IMR-90 (cell line): ENCODE measurements at regions not wholly inside any gene's neighbourhood (a gene's known extent, or its start where the extent isn't known, plus 50 kb on each side); places are given as distances from the start of the nearest gene placed in this dataset.
A peak's percentile ranks its signal among the peaks of the same experiment; 100 is the strongest.

ENCODE experiments used
- ATAC-seq: fragments of 200-7000 bp; cut with Tn5 transposase; 2 replicates; pipeline ENCODE4 v1.9.1; 2020; ENCODE audit warnings: low read depth, mild to moderate bottlenecking, moderate library complexity
- BruUV-seq: library from RNA; stranded (reverse); fragments of 400-500 nt; replicated peaks from 2 replicates; lab custom pipeline; 2021; lab: Mats Ljungman, UMichigan
- CTCF ChIA-PET: fragments of 300-600 bp; formaldehyde crosslinking; extraction: SDS; loops from one replicate; lab custom pipeline; 2021; ENCODE audit warnings: antibody characterized with exemption; lab: Yijun Ruan, JAX
- POLR2A ChIA-PET: fragments of 300-600 bp; sonication (Branson Sonifier 250); formaldehyde crosslinking; loops from one replicate; lab custom pipeline; 2022; ENCODE audit warnings: antibody characterized with exemption; ENCODE audit not compliant: unreplicated experiment; lab: Charles Lee
- DNase-seq: peaks from one replicate; pipeline ENCODE4 v3.0.0; 2013
- H2AFZ ChIP-seq: replicated peaks from 2 replicates; pipeline ENCODE3; 2013; ENCODE audit warnings: low read length, mild to moderate bottlenecking; ENCODE audit not compliant: poor library complexity
- H2AK5ac ChIP-seq: 2 replicates; pipeline ENCODE4 v1.6.1; 2013; ENCODE audit warnings: low read depth, low read length, inconsistent platforms
- H2AK9ac ChIP-seq: replicated peaks from 2 replicates; pipeline ENCODE3; 2013; ENCODE audit warnings: mild to moderate bottlenecking, low read depth, low read length, moderate library complexity; ENCODE audit not compliant: poor library complexity
- H2BK120ac ChIP-seq: 2 replicates; pipeline ENCODE4 v1.6.1; 2013; ENCODE audit warnings: low read depth, low read length, inconsistent platforms
- H2BK15ac ChIP-seq: 3 replicates; pipeline ENCODE4 v1.6.1; 2013; ENCODE audit warnings: low read depth, low read length, inconsistent platforms
- H2BK20ac ChIP-seq: 2 replicates; pipeline ENCODE4 v1.6.1; 2013; ENCODE audit warnings: low read depth, mild to moderate bottlenecking, inconsistent platforms, low read length, moderate library complexity
- H2BK5ac ChIP-seq: 2 replicates; pipeline ENCODE4 v1.6.1; 2013; ENCODE audit warnings: mild to moderate bottlenecking, low read depth, low read length, inconsistent platforms; ENCODE audit not compliant: poor library complexity, severe bottlenecking
- H3K14ac ChIP-seq: replicated peaks from 2 replicates; pipeline ENCODE4 v1.6.1; 2013; ENCODE audit warnings: low read depth, low read length, inconsistent platforms
- H3K18ac ChIP-seq: 2 replicates; pipeline ENCODE4 v1.6.1; 2013; ENCODE audit warnings: low read depth, low read length, control low read depth
- H3K23ac ChIP-seq: 2 replicates; pipeline ENCODE4 v1.6.1; 2013; ENCODE audit warnings: low read depth, low read length, inconsistent platforms
- H3K27ac ChIP-seq: 2 replicates; pipeline ENCODE4 v1.5.1; 2013; ENCODE audit warnings: mild to moderate bottlenecking, control low read depth, low read length; ENCODE audit not compliant: insufficient read depth
- H3K27me3 ChIP-seq: 2 replicates; pipeline ENCODE4 v1.6.1; 2013; ENCODE audit warnings: low read length; ENCODE audit not compliant: control insufficient read depth, insufficient read depth
- H3K36me3 ChIP-seq: 2 replicates; pipeline ENCODE4 v1.6.1; 2013; ENCODE audit warnings: low read length, mixed read lengths; ENCODE audit not compliant: control insufficient read depth, insufficient read depth
- H3K4ac ChIP-seq: 2 replicates; pipeline ENCODE4 v1.6.1; 2013; ENCODE audit warnings: low read depth, low read length, inconsistent platforms
- H3K4me1 ChIP-seq: 2 replicates; pipeline ENCODE4 v1.6.1; 2013; ENCODE audit warnings: low read length, mixed read lengths; ENCODE audit not compliant: control insufficient read depth, insufficient read depth
- H3K4me2 ChIP-seq: 2 replicates; pipeline ENCODE4 v1.6.1; 2013; ENCODE audit warnings: low read depth, mild to moderate bottlenecking, control low read depth, low read length, moderate library complexity
- H3K4me3 ChIP-seq: 2 replicates; pipeline ENCODE4 v1.5.1; 2013; ENCODE audit warnings: low read depth, mild to moderate bottlenecking, control low read depth, low read length, moderate library complexity; ENCODE audit not compliant: insufficient read depth
- H3K56ac ChIP-seq: 2 replicates; pipeline ENCODE4 v1.6.1; 2013; ENCODE audit warnings: low read length, inconsistent platforms; ENCODE audit not compliant: insufficient read depth; ENCODE audit errors: extremely low read depth
- H3K79me1 ChIP-seq, 2 experiments: 2 replicates each; pipeline ENCODE4 v1.6.1; 2013; ENCODE audit warnings: low read length in 2 of 2, inconsistent platforms in 1 of 2, low read depth in 1 of 2
- H3K9ac ChIP-seq: 2 replicates; pipeline ENCODE4 v1.6.1; 2013; ENCODE audit warnings: low read depth, low read length, control low read depth
- H3K9me1 ChIP-seq: 2 replicates; pipeline ENCODE4 v1.6.1; 2013; ENCODE audit warnings: low read length, inconsistent platforms; ENCODE audit not compliant: insufficient read depth
- H3K9me3 ChIP-seq: 2 replicates; pipeline ENCODE4 v1.6.1; 2013; ENCODE audit warnings: low read length; ENCODE audit not compliant: control insufficient read depth, insufficient read depth
- H4K20me1 ChIP-seq: 2 replicates; pipeline ENCODE4 v1.6.1; 2013; ENCODE audit warnings: low read length, inconsistent platforms; ENCODE audit not compliant: insufficient read depth
- H4K5ac ChIP-seq: 2 replicates; pipeline ENCODE4 v1.6.1; 2013; ENCODE audit warnings: mild to moderate bottlenecking, low read depth, low read length, control low read depth
- H4K8ac ChIP-seq, 2 experiments: 2 replicates each; pipeline ENCODE4 v1.6.1; 2013; ENCODE audit warnings: low read depth in 2 of 2, low read length in 2 of 2, control low read depth in 1 of 2, inconsistent platforms in 1 of 2
- H4K91ac ChIP-seq: 2 replicates; pipeline ENCODE4 v1.6.1; 2013; ENCODE audit warnings: low read depth, low read length, inconsistent platforms; ENCODE audit not compliant: insufficient read depth
- BHLHE40 ChIP-seq: fragments of 150-350 bp; IDR thresholded peaks from 2 replicates; pipeline ENCODE4 v1.6.1; 2016; ENCODE audit warnings: mild to moderate bottlenecking, low read depth, low read length
- CEBPB ChIP-seq: IDR thresholded peaks from 2 replicates; pipeline ENCODE4 v1.6.1; 2012; ENCODE audit warnings: low read depth, low read length, improper control_type of control experiment
- CHD1 ChIP-seq: IDR thresholded peaks from 2 replicates; pipeline ENCODE4 v1.6.1; 2012; ENCODE audit warnings: low read depth, low read length, improper control_type of control experiment
- CTCF ChIP-seq: conservative IDR thresholded peaks from 2 replicates; pipeline ENCODE4 v1.5.1; 2012; ENCODE audit warnings: mild to moderate bottlenecking, low read depth, low read length, improper control_type of control experiment
- ELK1 ChIP-seq: fragments of 150-350 bp; IDR thresholded peaks from 2 replicates; pipeline ENCODE4 v1.6.1; 2016; ENCODE audit warnings: low read depth, mild to moderate bottlenecking, low read length, moderate library complexity, borderline replicate concordance
- FOS ChIP-seq: fragments of 150-350 bp; IDR thresholded peaks from 2 replicates; pipeline ENCODE4 v1.6.1; 2016; ENCODE audit warnings: low read depth, low read length
- MAFK ChIP-seq: IDR thresholded peaks from 2 replicates; pipeline ENCODE4 v1.6.1; 2012; ENCODE audit warnings: low read depth, low read length, improper control_type of control experiment
- MAZ ChIP-seq: IDR thresholded peaks from 2 replicates; pipeline ENCODE4 v1.6.1; 2012; ENCODE audit warnings: low read depth, mild to moderate bottlenecking, low read length, improper control_type of control experiment, moderate library complexity, borderline replicate concordance
- MXI1 ChIP-seq: IDR thresholded peaks from 2 replicates; pipeline ENCODE4 v1.6.1; 2012; ENCODE audit warnings: low read depth, mild to moderate bottlenecking, low read length, moderate library complexity, borderline replicate concordance
- NFE2L2 ChIP-seq: fragments of 150-350 bp; IDR thresholded peaks from 2 replicates; pipeline ENCODE4 v1.6.1; 2016; ENCODE audit warnings: low read depth, mild to moderate bottlenecking, low read length
- POLR2A ChIP-seq: IDR thresholded peaks from 2 replicates; pipeline ENCODE4 v1.6.1; 2012; ENCODE audit warnings: mild to moderate bottlenecking, low read depth, low read length
- RAD21 ChIP-seq: IDR thresholded peaks from 2 replicates; pipeline ENCODE4 v1.6.1; 2012; ENCODE audit warnings: low read length, improper control_type of control experiment
- RCOR1 ChIP-seq: IDR thresholded peaks from 2 replicates; pipeline ENCODE4 v1.6.1; 2012; ENCODE audit warnings: mild to moderate bottlenecking, low read length, improper control_type of control experiment; ENCODE audit not compliant: insufficient replicate concordance
- RFX5 ChIP-seq: IDR thresholded peaks from 2 replicates; pipeline ENCODE4 v1.8.0; 2012; ENCODE audit warnings: low read depth, mild to moderate bottlenecking, low read length, moderate library complexity
- USF2 ChIP-seq: fragments of 150-350 bp; IDR thresholded peaks from 2 replicates; pipeline ENCODE4 v1.6.1; 2017; ENCODE audit warnings: mild to moderate bottlenecking, antibody characterized with exemption, low read length, low read depth
- WGBS, 2 experiments: methylation state at CpG; one replicate each; pipeline versions ENCODE4 v1.1.5 to v1.1.7; 2013; ENCODE audit warnings: missing lambda C conversion rate in 2 of 2; ENCODE audit not compliant: insufficient read length in 1 of 2; ENCODE audit errors: extremely low coverage in 2 of 2; 5-methylcytosine and 5-hydroxymethylcytosine counted together
- dilution Hi-C: fragments of 300-500 bp; cut with HindIII; formaldehyde crosslinking; loops from one replicate; pipeline ENCODE4 v1.14.3; 2018; ENCODE audit warnings: low sequenced_read_pairs; ENCODE audit not compliant: unreplicated experiment
- in situ Hi-C: fragments of 300-500 bp; cut with MboI; formaldehyde crosslinking; loops from 3 replicates; pipeline ENCODE4 v1.14.3; 2019; ENCODE audit warnings: low sequenced_read_pairs, inconsistent platforms, mixed read lengths
- intact Hi-C: fragments of 100-400 bp; cut with micrococcal nuclease; formaldehyde crosslinking; loops from 2 replicates; pipeline ENCODE4 v1.10.0; 2022

GRCh38 chr18:68466672-68467071, 248.2 kb downstream of the TMX3 start:
- Histone ChIP-seq H2BK15ac (0 out of 3 replicates have a peak overlapping the region, but pooled peaks have one; percentile 0), H3K9ac (no peak overlapping the region), H3K4me2 (no peak overlapping the region), H2BK20ac (no peak overlapping the region), H4K5ac (no peak overlapping the region), H2AK9ac (no peak overlapping the region), H2BK5ac (no peak overlapping the region), H3K4ac (no peak overlapping the region), H3K36me3 (no peaks in the 10 kb centered on the region), H3K4me1 (peaks cover 3% of the 10 kb centered on the region), H3K27me3 (no peaks in the 10 kb centered on the region), H2BK120ac (no peak overlapping the region), H3K9me1 (no peaks in the 10 kb centered on the region), H4K8ac (no peak overlapping the region), H3K27ac (no peak overlapping the region), H3K56ac (no peak overlapping the region), H4K20me1 (no peaks in the 10 kb centered on the region), H2AK5ac (0 out of 2 replicates have a peak overlapping the region, but pooled peaks have one; percentile 2), H3K9me3 (no peaks in the 10 kb centered on the region), H3K18ac (peak overlapping the region; percentile 79; the same call in 1 of the 2 replicates), H3K14ac (no peak overlapping the region), H3K23ac (no peak overlapping the region), H4K91ac (no peak overlapping the region), H3K79me1 (no peaks in the 10 kb centered on the region), H2AFZ (no peak overlapping the region), H3K4me3 (no peak overlapping the region)
- ATAC-seq: no peak
- ChIA-PET CTCF (no interaction called here), POLR2A (no interaction called here)
- in situ Hi-C loops: no loop called here
- no TSS peak for BruUV-seq
- WGBS, 2 experiments: no CpG with 5 or more reads among the region's 1 CpG
- DNase-seq: peak; percentile 9
- dilution Hi-C loops: no loop called here
- TF ChIP-seq MAFK (no peak), MAZ (no peak), RCOR1 (no peak), POLR2A (no peak), ELK1 (no peak), FOS (no peak), RFX5 (no peak), NFE2L2 (no peak), MXI1 (no peak), CTCF (no peak), CHD1 (no peak), RAD21 (no peak), USF2 (no peak), CEBPB (no peak), BHLHE40 (no peak)
- intact Hi-C loops: no loop called here
